ENCODE measurements at regions not wholly inside any gene's neighbourhood (a gene's known extent, or its start where the extent isn't known, plus 50 kb on each side); places are given as distances from the start of the nearest gene placed in this dataset.

DNA sequence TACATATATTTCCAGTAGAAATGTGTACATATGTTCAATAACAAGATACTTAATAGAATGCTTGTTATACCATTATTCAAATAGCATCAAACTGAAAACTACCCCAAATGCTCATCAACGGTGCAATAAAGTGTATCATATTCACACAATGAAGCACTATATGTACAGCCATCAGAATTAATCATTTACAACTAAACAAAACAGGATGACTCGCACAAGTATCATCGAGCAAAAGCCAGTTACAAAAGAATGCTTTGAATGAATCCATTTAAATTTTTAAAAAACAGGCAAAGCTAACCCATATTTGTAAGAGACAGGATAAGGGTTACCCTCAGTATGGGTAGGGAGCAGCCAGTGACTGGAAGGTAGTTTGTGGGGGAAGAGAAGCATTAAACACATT is 132.8 kb upstream of the PDE1A start:
- Histone ChIP-seq H3K9ac (ENCODE audit: low read depth in 2 of 2, low read length in 2 of 2) (no peak overlapping the region), H3K4me3 (no peak overlapping the region), H3K4me1 (no peaks in the 10 kb centered on the region), H3K27ac (no peak overlapping the region), H3K9me3 (no peaks in the 10 kb centered on the region), H3K27me3 (no peaks in the 10 kb centered on the region), H3K36me3 (no peaks in the 10 kb centered on the region)
- no peak for DNase-seq
- intact Hi-C loops (cut with DNase I), result no loop called here
- TF ChIP-seq, protein P1, sequence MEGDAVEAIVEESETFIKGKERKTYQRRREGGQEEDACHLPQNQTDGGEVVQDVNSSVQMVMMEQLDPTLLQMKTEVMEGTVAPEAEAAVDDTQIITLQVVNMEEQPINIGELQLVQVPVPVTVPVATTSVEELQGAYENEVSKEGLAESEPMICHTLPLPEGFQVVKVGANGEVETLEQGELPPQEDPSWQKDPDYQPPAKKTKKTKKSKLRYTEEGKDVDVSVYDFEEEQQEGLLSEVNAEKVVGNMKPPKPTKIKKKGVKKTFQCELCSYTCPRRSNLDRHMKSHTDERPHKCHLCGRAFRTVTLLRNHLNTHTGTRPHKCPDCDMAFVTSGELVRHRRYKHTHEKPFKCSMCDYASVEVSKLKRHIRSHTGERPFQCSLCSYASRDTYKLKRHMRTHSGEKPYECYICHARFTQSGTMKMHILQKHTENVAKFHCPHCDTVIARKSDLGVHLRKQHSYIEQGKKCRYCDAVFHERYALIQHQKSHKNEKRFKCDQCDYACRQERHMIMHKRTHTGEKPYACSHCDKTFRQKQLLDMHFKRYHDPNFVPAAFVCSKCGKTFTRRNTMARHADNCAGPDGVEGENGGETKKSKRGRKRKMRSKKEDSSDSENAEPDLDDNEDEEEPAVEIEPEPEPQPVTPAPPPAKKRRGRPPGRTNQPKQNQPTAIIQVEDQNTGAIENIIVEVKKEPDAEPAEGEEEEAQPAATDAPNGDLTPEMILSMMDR (IDR thresholded peaks at IDR 0.05), result no peak

DNA sequence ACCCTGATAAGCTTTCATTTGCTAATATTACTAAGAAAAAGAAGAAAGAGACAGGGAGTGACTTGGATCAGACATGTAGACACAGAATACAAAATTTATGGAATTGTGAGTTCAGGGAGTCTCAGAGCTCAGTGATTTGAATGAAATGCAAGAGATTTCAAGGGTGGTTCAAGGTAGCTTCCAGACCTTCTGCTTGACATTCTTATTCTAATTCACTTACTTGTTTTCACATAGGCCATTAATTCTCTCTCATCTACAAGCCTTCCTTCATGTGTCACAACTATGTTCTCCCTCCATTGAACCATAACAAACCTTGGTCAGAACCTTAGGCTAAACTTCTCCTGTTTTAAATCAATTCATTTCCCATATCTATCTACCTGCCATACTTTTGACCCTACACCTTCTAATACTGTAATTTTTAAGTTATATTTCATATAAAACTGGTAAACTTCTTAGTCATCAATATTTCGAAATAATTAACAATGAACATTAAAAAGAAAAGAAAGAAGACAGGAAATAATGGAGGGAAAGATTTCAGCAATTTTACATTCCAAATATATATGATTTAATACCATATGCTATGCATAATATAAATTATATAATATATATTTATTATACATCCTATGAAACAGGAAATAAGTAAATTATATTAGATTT is 139.2 kb upstream of the PDE1A start:
- intact Hi-C loops (cut with DNase I), result no loop called here
- no peak for DNase-seq
- H3K9ac ChIP-seq (ENCODE audit: low read depth in 2 of 2, low read length in 2 of 2), result no peak overlapping the region
- TF ChIP-seq, protein P1 (IDR thresholded peaks at IDR 0.05), result no peak
- H3K4me3 ChIP-seq, result no peak overlapping the region
- H3K27me3 ChIP-seq, result no peaks in the 10 kb centered on the region
- no peaks in the 10 kb centered on the region for H3K4me1 ChIP-seq
- no peaks in the 10 kb centered on the region for H3K9me3 ChIP-seq
- H3K36me3 ChIP-seq, result no peaks in the 10 kb centered on the region
- H3K27ac ChIP-seq, result no peak overlapping the region

GRCh38 chr2:182573553-182573952 is 142.5 kb upstream of the DNAJC10 start:
- Histone ChIP-seq H3K4me1 (no peaks in the 10 kb centered on the region), H3K9me3 (no peaks in the 10 kb centered on the region), H3K9ac (ENCODE audit: low read depth in 2 of 2, low read length in 2 of 2) (no peak overlapping the region), H3K27me3 (no peaks in the 10 kb centered on the region), H3K36me3 (no peaks in the 10 kb centered on the region), H3K27ac (no peak overlapping the region), H3K4me3 (no peak overlapping the region)
- DNase-seq, result no peak
- intact Hi-C loops (cut with DNase I), result no loop called here
- TF ChIP-seq, protein P1 (IDR thresholded peaks at IDR 0.05), result no peak

GRCh38 chr2:182577816-182578215 is 138.2 kb upstream of the DNAJC10 start:
- no peaks in the 10 kb centered on the region for H3K9me3 ChIP-seq
- no peak overlapping the region for H3K9ac ChIP-seq (ENCODE audit: low read depth in 2 of 2, low read length in 2 of 2)
- H3K36me3 ChIP-seq, result no peaks in the 10 kb centered on the region
- TF ChIP-seq, protein P1 (IDR thresholded peaks at IDR 0.05), result no peak
- intact Hi-C loops (cut with DNase I), result no loop called here
- H3K4me3 ChIP-seq, result no peak overlapping the region
- DNase-seq, result no peak
- H3K27me3 ChIP-seq, result no peaks in the 10 kb centered on the region
- H3K27ac ChIP-seq, result no peak overlapping the region
- no peaks in the 10 kb centered on the region for H3K4me1 ChIP-seq

- Histone ChIP-seq H3K27me3 (no peaks in the 10 kb centered on the region), H3K36me3 (no peaks in the 10 kb centered on the region), H3K9me3 (no peaks in the 10 kb centered on the region), H3K9ac (ENCODE audit: low read depth in 2 of 2, low read length in 2 of 2) (no peak overlapping the region), H3K4me1 (no peaks in the 10 kb centered on the region), H3K27ac (no peak overlapping the region), H3K4me3 (no peak overlapping the region)
- intact Hi-C loops (cut with DNase I), result no loop called here
- TF ChIP-seq, protein P1 (IDR thresholded peaks at IDR 0.05), result no peak
- no peak for DNase-seq
Measured at GRCh38 chr2:182581196-182581935, 134.7 kb upstream of the DNAJC10 start.

Measured in colonic mucosa (tissue), 4 donors.